ENCODE measurements at regions not wholly inside any gene's neighbourhood (a gene's known extent, or its start where the extent isn't known, plus 50 kb on each side); places are given as distances from the start of the nearest gene placed in this dataset.

DNA sequence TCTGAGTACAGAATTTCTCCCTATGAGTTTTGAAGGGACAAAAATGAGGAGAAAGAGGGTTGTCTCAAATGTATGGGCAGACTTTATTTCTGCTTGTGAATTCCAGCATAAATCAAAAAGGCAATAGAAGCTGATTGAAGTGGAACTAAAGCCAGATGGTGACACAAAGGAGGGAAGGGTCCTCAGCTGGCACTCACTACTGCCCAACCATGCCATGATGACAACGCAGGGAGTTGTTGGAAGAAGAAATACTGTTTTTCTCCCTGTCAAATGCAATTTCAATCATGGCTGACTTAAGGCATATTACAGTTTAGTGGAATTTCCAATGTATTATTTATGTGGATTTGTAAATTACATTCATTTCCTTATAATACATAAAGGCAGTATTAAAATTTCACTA is 805.8 kb downstream of the ADGRL2 start:
- TF ChIP-seq, protein P1, sequence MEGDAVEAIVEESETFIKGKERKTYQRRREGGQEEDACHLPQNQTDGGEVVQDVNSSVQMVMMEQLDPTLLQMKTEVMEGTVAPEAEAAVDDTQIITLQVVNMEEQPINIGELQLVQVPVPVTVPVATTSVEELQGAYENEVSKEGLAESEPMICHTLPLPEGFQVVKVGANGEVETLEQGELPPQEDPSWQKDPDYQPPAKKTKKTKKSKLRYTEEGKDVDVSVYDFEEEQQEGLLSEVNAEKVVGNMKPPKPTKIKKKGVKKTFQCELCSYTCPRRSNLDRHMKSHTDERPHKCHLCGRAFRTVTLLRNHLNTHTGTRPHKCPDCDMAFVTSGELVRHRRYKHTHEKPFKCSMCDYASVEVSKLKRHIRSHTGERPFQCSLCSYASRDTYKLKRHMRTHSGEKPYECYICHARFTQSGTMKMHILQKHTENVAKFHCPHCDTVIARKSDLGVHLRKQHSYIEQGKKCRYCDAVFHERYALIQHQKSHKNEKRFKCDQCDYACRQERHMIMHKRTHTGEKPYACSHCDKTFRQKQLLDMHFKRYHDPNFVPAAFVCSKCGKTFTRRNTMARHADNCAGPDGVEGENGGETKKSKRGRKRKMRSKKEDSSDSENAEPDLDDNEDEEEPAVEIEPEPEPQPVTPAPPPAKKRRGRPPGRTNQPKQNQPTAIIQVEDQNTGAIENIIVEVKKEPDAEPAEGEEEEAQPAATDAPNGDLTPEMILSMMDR (IDR thresholded peaks at IDR 0.05; ENCODE audit: low read depth, low read length): no peak
- TF ChIP-seq POLR2A (IDR thresholded peaks at IDR 0.05; ENCODE audit: extremely low read depth, insufficient read length): no peak
- TF ChIP-seq, protein P2, sequence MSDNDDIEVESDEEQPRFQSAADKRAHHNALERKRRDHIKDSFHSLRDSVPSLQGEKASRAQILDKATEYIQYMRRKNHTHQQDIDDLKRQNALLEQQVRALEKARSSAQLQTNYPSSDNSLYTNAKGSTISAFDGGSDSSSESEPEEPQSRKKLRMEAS (IDR thresholded peaks at IDR 0.05; ENCODE audit: low read depth, low read length): no peak
- no peak for TF ChIP-seq MYC (IDR thresholded peaks at IDR 0.05; ENCODE audit: low read depth, low read length)

All from NB4 (cell line).